PC-3 (cell line): ENCODE measurements at regions not wholly inside any gene's neighbourhood (a gene's known extent, or its start where the extent isn't known, plus 50 kb on each side); places are given as distances from the start of the nearest gene placed in this dataset.

Experiments
- ATAC-seq: fragments of 200-7000 bp; cut with Tn5 transposase; 2 replicates; pipeline ENCODE4 v1.9.1; 2020; ENCODE audit warnings: mild to moderate bottlenecking, moderate library complexity
- BruUV-seq: library from RNA; stranded (reverse); fragments of 400-500 nt; replicated peaks from 2 replicates; lab custom pipeline; 2021; lab: Mats Ljungman, UMichigan
- CTCF ChIA-PET: fragments of 300-600 bp; sonication (Branson Sonifier 250); formaldehyde crosslinking; loops from one replicate; lab custom pipeline; 2022; ENCODE audit warnings: antibody characterized with exemption; lab: Charles Lee
- POLR2A ChIA-PET: fragments of 300-600 bp; sonication (Branson Sonifier 250); formaldehyde crosslinking; loops from one replicate; lab custom pipeline; 2022; ENCODE audit warnings: antibody characterized with exemption; ENCODE audit not compliant: unreplicated experiment; lab: Charles Lee
- DNase-seq: peaks from one replicate; pipeline ENCODE4 v3.0.0-alpha.2; 2015
- H2AFZ ChIP-seq: fragments of 300-600 bp; sonication (generic); 2 replicates; pipeline ENCODE4 v1.6.0; 2016; ENCODE audit warnings: antibody characterized with exemption, low read length
- H3F3A ChIP-seq: fragments of 300-600 bp; sonication (generic); one replicate; pipeline ENCODE4 v1.6.0; 2017; ENCODE audit warnings: antibody characterized with exemption, low read length, control low read depth, mild to moderate bottlenecking; ENCODE audit not compliant: unreplicated experiment
- H3K27ac ChIP-seq: fragments of 300-600 bp; sonication (generic); 2 replicates; pipeline ENCODE4 v1.5.1; 2016; ENCODE audit warnings: mild to moderate bottlenecking, low read length
- H3K27me3 ChIP-seq: fragments of 300-600 bp; sonication (generic); 2 replicates; pipeline ENCODE4 v1.6.1; 2016; ENCODE audit warnings: low read length, mixed read lengths
- H3K36me3 ChIP-seq: fragments of 300-600 bp; sonication (generic); 2 replicates; pipeline ENCODE4 v1.6.1; 2016; ENCODE audit warnings: low read depth, mixed run types, low read length, mixed read lengths
- H3K4me1 ChIP-seq: fragments of 300-600 bp; sonication (generic); 2 replicates; pipeline ENCODE4 v1.5.1; 2016; ENCODE audit warnings: low read length; ENCODE audit not compliant: insufficient read depth
- H3K4me2 ChIP-seq: fragments of 300-600 bp; sonication (generic); 2 replicates; pipeline ENCODE4 v1.6.0; 2016; ENCODE audit warnings: low read length
- H3K4me3 ChIP-seq: fragments of 300-600 bp; sonication (generic); 2 replicates; pipeline ENCODE4 v1.5.1; 2016; ENCODE audit warnings: mild to moderate bottlenecking, low read length, mixed read lengths
- H3K79me2 ChIP-seq: fragments of 300-600 bp; sonication (generic); 2 replicates; pipeline ENCODE4 v1.6.1; 2017; ENCODE audit warnings: low read length, mixed read lengths
- H3K9ac ChIP-seq: fragments of 300-600 bp; sonication (generic); 2 replicates; pipeline ENCODE4 v1.6.0; 2016; ENCODE audit warnings: mild to moderate bottlenecking, low read length
- H3K9me2 ChIP-seq: fragments of 300-600 bp; sonication (generic); replicated peaks from 2 replicates; pipeline ENCODE4 v1.6.1; 2016; ENCODE audit warnings: mixed run types, low read length, mixed read lengths
- H3K9me3 ChIP-seq: fragments of 300-600 bp; sonication (generic); 2 replicates; pipeline ENCODE4 v1.6.1; 2016; ENCODE audit warnings: low read length, mixed read lengths
- H4K20me1 ChIP-seq: fragments of 300-600 bp; sonication (generic); 2 replicates; pipeline ENCODE4 v1.6.1; 2016; ENCODE audit warnings: low read length, mixed read lengths
- EZH2 ChIP-seq: fragments of 300-600 bp; sonication (generic); IDR thresholded peaks from one replicate; pipeline ENCODE4 v1.6.1; 2017; ENCODE audit warnings: antibody characterized with exemption, mild to moderate bottlenecking, low read length; ENCODE audit not compliant: unreplicated experiment
- EZH2phosphoT487 ChIP-seq: fragments of 300-600 bp; sonication (generic); IDR thresholded peaks from 2 replicates; pipeline ENCODE4 v1.6.1; 2018; ENCODE audit warnings: mild to moderate bottlenecking, antibody characterized with exemption, low read length, borderline replicate concordance
- intact Hi-C: fragments of 100-400 bp; cut with micrococcal nuclease; formaldehyde crosslinking; loops from 2 replicates; pipeline ENCODE4 v1.9.0; 2023
- TF ChIP-seq, protein P1 (sequence below): fragments of 300-600 bp; sonication (generic); conservative IDR thresholded peaks from 2 replicates; pipeline ENCODE4 v1.5.1; 2017; ENCODE audit warnings: antibody characterized with exemption, low read depth, mild to moderate bottlenecking, low read length

DNA sequence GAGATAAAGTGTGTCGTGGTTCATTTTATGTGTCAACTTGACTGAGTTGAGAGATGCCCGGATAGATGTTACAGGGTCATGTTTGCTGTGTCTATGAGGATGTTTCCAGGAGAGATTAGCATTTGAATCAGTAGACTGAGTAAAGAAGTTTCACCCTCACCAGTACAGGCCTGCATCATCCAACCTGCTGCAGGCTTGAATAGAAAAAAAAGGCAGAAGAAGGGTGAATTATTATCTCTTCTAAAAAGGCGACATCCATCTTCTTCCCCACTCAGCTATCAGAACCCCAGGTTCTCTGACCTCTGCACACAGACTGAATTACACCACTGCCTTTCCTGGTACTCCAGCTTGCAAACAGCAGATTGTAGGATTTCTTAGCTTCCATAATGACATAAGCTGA is 1293.7 kb upstream of the FLRT2 start:
- TF ChIP-seq, protein P1, sequence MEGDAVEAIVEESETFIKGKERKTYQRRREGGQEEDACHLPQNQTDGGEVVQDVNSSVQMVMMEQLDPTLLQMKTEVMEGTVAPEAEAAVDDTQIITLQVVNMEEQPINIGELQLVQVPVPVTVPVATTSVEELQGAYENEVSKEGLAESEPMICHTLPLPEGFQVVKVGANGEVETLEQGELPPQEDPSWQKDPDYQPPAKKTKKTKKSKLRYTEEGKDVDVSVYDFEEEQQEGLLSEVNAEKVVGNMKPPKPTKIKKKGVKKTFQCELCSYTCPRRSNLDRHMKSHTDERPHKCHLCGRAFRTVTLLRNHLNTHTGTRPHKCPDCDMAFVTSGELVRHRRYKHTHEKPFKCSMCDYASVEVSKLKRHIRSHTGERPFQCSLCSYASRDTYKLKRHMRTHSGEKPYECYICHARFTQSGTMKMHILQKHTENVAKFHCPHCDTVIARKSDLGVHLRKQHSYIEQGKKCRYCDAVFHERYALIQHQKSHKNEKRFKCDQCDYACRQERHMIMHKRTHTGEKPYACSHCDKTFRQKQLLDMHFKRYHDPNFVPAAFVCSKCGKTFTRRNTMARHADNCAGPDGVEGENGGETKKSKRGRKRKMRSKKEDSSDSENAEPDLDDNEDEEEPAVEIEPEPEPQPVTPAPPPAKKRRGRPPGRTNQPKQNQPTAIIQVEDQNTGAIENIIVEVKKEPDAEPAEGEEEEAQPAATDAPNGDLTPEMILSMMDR: no peak
- no peak for TF ChIP-seq EZH2phosphoT487
- no peak for TF ChIP-seq EZH2
- no peaks in the 10 kb centered on the region for H3K9me2 ChIP-seq
- POLR2A ChIA-PET: no interaction called here
- no peak overlapping the region for H2AFZ ChIP-seq
- ATAC-seq (no peak), DNase-seq (no peak)
- H3K27me3 ChIP-seq: no peaks in the 10 kb centered on the region
- no peak overlapping the region for H3K4me2 ChIP-seq
- no peaks in the 10 kb centered on the region for H3K36me3 ChIP-seq
- H3K27ac ChIP-seq: no peak overlapping the region
- intact Hi-C loops: no loop called here
- no peaks in the 10 kb centered on the region for H3K79me2 ChIP-seq
- BruUV-seq: no TSS peak
- H3K4me3 ChIP-seq: no peak overlapping the region
- H3K4me1 ChIP-seq: no peaks in the 10 kb centered on the region
- CTCF ChIA-PET: no interaction called here
- no peaks in the 10 kb centered on the region for H4K20me1 ChIP-seq
- H3F3A ChIP-seq: no peaks in the 10 kb centered on the region
- H3K9me3 ChIP-seq: peaks cover 4% of the 10 kb centered on the region; the same call in 1 of the 2 replicates
- H3K9ac ChIP-seq: no peak overlapping the region

DNA sequence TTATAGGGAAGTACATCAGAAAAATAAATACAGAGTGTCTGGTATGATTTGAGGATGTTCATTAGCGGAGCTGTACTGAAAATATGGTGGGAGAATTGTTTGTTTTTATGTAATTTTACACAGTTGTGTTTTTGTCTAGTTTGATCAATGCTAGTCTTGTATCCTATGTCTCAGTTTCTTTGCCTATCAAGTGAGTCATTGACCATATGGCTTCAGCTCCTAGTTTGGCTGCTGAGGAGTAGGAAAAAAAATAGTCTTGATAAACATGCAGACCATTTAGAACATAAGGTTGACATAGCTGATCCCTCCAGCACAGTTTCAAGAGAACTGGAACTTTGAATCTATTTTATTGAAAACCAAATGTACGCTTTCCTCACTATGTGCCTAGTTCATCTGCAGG is 1292.1 kb upstream of the FLRT2 start:
- Histone ChIP-seq H3K4me1 (no peaks in the 10 kb centered on the region), H3K27me3 (no peaks in the 10 kb centered on the region), H3K9me3 (peaks cover 4% of the 10 kb centered on the region; the same call in 1 of the 2 replicates), H3F3A (no peaks in the 10 kb centered on the region), H3K9me2 (no peaks in the 10 kb centered on the region), H3K27ac (no peak overlapping the region), H3K9ac (no peak overlapping the region), H3K79me2 (no peaks in the 10 kb centered on the region), H3K4me2 (no peak overlapping the region), H3K4me3 (no peak overlapping the region), H2AFZ (no peak overlapping the region), H3K36me3 (no peaks in the 10 kb centered on the region), H4K20me1 (no peaks in the 10 kb centered on the region)
- BruUV-seq: no TSS peak
- DNase-seq (no peak), ATAC-seq (no peak)
- CTCF ChIA-PET: no interaction called here
- TF ChIP-seq, protein P1: no peak
- TF ChIP-seq EZH2 (no peak), EZH2phosphoT487 (no peak)
- POLR2A ChIA-PET: no interaction called here
- intact Hi-C loops: no loop called here

DNA sequence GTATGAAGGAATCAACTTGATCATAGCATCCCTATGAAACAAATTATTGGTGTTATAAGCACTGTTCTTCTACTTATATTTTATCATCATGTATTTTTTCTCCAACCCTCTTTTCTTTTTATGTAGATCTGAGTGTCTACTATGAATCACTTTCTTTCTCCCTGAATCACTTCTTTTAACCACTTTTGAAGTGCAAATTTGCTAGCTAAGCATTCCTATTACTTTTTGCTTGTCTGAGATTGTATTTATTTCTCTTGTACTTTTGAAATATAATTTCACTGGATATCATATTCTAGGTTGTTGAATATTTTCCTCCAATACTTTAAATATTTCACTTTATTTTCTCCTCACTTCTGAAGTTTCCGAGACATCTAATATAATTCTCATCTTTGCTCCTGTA is 1282.3 kb upstream of the FLRT2 start:
- Histone ChIP-seq H4K20me1 (no peaks in the 10 kb centered on the region), H3F3A (no peaks in the 10 kb centered on the region), H3K4me1 (no peaks in the 10 kb centered on the region), H3K4me3 (no peak overlapping the region), H3K9ac (no peak overlapping the region), H3K79me2 (no peaks in the 10 kb centered on the region), H3K36me3 (no peaks in the 10 kb centered on the region), H3K27ac (no peak overlapping the region), H3K4me2 (no peak overlapping the region), H3K27me3 (no peaks in the 10 kb centered on the region), H2AFZ (no peak overlapping the region), H3K9me2 (no peaks in the 10 kb centered on the region), H3K9me3 (peaks cover 23% of the 10 kb centered on the region; the same call in 1 of the 2 replicates)
- BruUV-seq: no TSS peak
- intact Hi-C loops: no loop called here
- POLR2A ChIA-PET: no interaction called here
- TF ChIP-seq, protein P1: no peak
- TF ChIP-seq EZH2phosphoT487 (no peak), EZH2 (no peak)
- CTCF ChIA-PET: no interaction called here
- DNase-seq (no peak), ATAC-seq (no peak)
